ENCODE measurements at regions not wholly inside any gene's neighbourhood (a gene's known extent, or its start where the extent isn't known, plus 50 kb on each side); places are given as distances from the start of the nearest gene placed in this dataset.

- no peak for DNase-seq
These were observed 104.4 kb upstream of the BTBD3 start for GRCh38 chr20:11813106-11813890.

GRCh38 chr20:11814267-11814666 lies 103.4 kb upstream of the BTBD3 start:
- no peak for DNase-seq

GRCh38 chr20:11820838-11821237 lies 96.9 kb upstream of the BTBD3 start:
- no peak for DNase-seq

GRCh38 chr20:11822540-11822794 lies 95.2 kb upstream of the BTBD3 start:
- DNase-seq: no peak

- no peak for DNase-seq
These were observed 91.4 kb upstream of the BTBD3 start for GRCh38 chr20:11826334-11826733.

- DNase-seq: no peak
These were observed 85.3 kb upstream of the BTBD3 start for GRCh38 chr20:11832397-11832796.

- DNase-seq: no peak
These were observed 84.8 kb upstream of the BTBD3 start for GRCh38 chr20:11832851-11833250.

- DNase-seq: no peak
These were observed 83.9 kb upstream of the BTBD3 start for GRCh38 chr20:11833825-11834224.

GRCh38 chr20:11838076-11838636 lies 79.5 kb upstream of the BTBD3 start:
- no peak for DNase-seq

GRCh38 chr20:11841972-11842461 lies 75.7 kb upstream of the BTBD3 start:
- DNase-seq: no peak

GRCh38 chr20:11843289-11843688 lies 74.4 kb upstream of the BTBD3 start:
- no peak for DNase-seq

GRCh38 chr20:11844691-11845090 lies 73.0 kb upstream of the BTBD3 start:
- DNase-seq: no peak

GRCh38 chr20:11845340-11845739 lies 72.4 kb upstream of the BTBD3 start:
- DNase-seq: no peak

- DNase-seq: no peak
These were observed 71.6 kb upstream of the BTBD3 start for GRCh38 chr20:11846131-11846530.

- DNase-seq: no peak
These were observed 69.9 kb upstream of the BTBD3 start for GRCh38 chr20:11847827-11848226.

- DNase-seq: no peak
These were observed 68.3 kb upstream of the BTBD3 start for GRCh38 chr20:11849270-11849915.

GRCh38 chr20:11849976-11850670 lies 67.6 kb upstream of the BTBD3 start:
- peak; percentile 16 for DNase-seq

GRCh38 chr20:11850901-11851300 lies 66.8 kb upstream of the BTBD3 start:
- no peak for DNase-seq

- DNase-seq: no peak
These were observed 66.0 kb upstream of the BTBD3 start for GRCh38 chr20:11851646-11852045.

GRCh38 chr20:11852189-11852588 lies 65.5 kb upstream of the BTBD3 start:
- DNase-seq: no peak

GRCh38 chr20:11852811-11853210 lies 64.9 kb upstream of the BTBD3 start:
- DNase-seq: no peak

- DNase-seq: no peak
These were observed 64.3 kb upstream of the BTBD3 start for GRCh38 chr20:11853359-11853758.

GRCh38 chr20:11861479-11861878 lies 56.2 kb upstream of the BTBD3 start:
- DNase-seq: no peak
